HG03097 (cell line): ENCODE measurements at regions not wholly inside any gene's neighbourhood (a gene's known extent, or its start where the extent isn't known, plus 50 kb on each side); places are given as distances from the start of the nearest gene placed in this dataset.

Source experiments
- ATAC-seq: cut with Tn5 transposase; IDR thresholded peaks from one replicate; pipeline ENCODE4 v1.9.1; 2021; ENCODE audit not compliant: unreplicated experiment, low FRiP score

- ATAC-seq, result no peak
Measured at GRCh38 chr1:56418151-56418631, 161.2 kb downstream of the PLPP3 start.

DNA sequence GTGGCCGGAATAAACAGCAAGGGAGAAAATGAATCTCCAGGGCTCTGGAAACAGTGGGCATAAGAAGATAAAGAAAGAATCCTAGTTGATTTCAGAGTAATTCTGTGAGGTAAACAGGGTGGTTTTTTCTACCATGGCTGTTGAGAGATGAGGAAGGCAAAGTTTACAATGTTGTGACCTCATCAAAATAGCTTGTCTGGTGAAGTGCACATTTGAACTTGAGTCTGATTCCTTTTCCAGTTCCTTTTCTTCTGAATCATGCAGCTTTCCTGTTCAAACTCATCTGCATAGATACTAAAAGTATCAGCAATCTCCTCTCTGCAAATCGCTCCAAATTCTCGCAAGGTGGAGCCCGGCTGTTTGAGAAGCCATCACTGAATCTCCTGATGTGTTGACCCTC is 161.7 kb downstream of the PLPP3 start:
- ATAC-seq, result no peak

DNA sequence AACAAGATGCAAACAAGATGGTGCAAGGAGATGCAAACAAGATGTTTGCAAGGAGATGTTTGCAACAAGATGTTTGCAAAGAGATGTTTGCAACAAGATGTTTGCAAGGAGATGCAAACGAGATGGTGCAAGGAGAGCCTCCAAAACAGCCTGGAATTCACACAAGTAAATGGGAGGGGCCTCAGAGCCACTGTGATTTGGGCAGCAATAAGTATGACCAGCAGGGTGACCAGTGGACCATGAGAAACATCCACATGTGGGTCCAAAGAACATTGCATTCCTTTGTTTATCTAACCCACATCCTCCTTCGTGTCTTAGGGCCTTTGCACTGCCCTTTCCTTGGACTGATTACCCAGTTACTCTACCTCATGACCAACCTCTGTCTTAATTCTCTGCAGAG is 162.9 kb downstream of the PLPP3 start:
- ATAC-seq, result no peak

GRCh38 chr1:56415720-56416119 is 163.6 kb downstream of the PLPP3 start:
- no peak for ATAC-seq

DNA sequence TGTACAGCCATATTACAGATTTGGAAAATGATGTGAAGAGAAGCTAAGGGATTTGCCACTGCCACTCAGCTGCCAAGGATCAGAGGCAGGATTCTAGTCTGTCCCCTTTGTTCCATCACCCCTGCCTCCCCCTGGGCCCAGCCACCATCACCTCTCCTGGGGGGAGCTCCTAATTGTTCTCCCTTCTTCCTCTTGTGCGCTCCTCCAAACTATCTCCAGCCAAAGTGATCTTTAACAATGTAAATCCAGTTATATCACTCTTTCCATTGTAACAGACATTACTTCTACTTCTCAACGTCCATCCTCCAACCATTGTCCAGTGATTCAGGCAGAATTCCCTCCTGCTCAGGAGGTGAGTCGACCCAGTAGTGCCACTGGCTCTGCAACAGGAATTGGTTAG is 164.1 kb downstream of the PLPP3 start:
- ATAC-seq, result no peak

GRCh38 chr1:56414728-56415224 is 164.6 kb downstream of the PLPP3 start:
- ATAC-seq, result no peak

GRCh38 chr1:56413671-56414199 is 165.6 kb downstream of the PLPP3 start:
- ATAC-seq, result no peak

DNA sequence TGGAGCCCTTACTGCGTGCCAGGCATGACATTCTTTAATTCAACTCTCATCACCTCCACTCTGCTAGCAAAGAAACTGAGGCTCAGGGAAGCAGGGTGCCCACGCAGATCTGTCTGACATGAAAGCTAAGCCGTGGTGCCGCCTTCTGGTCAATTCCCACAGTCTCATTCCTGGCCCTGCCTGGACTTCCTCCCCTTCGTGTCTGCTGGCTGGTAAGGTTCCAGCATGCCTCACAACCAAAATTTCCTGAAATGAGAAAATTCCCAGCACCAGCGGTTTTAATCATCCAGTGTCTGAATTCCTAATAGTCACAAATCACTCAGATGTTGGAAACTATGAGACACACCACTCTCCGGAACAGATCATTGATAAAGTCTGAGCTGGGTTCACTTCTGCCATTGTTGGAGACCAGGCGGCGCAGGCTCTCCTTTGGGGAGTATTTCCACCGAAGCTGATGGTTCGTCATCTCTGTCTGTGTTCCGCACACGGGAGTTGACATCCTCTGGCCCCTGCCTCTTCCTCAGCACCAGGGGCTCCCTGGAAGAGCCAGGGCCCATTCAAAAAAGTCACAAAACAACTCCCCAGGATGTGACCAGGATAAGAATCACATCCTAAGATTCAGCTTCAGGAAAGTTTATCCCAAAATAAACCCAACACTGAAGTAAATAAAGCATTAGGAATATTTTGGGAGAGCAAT is 167.7 kb downstream of the PLPP3 start:
- ATAC-seq, result no peak

DNA sequence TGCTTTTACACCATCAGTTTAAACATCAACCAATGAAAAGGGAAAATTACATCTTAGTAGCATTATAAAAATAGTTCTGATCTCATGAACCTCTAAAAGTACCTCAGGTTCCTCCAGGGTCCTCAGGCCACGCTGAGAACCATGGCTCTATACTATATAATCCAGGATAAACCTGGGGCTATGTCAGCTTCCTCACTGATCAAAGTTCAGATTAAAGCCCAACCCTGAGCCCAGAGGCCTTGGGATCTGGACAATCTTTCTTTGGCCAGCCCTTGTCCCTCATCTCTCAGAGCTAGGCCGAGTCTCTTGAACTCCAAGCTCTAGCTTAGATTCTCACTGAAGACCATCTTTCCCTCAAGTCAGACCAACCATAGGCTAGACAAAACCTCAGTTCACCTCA is 168.3 kb downstream of the PLPP3 start:
- no peak for ATAC-seq

GRCh38 chr1:56410405-56410804 is 169.0 kb downstream of the PLPP3 start:
- no peak for ATAC-seq

DNA sequence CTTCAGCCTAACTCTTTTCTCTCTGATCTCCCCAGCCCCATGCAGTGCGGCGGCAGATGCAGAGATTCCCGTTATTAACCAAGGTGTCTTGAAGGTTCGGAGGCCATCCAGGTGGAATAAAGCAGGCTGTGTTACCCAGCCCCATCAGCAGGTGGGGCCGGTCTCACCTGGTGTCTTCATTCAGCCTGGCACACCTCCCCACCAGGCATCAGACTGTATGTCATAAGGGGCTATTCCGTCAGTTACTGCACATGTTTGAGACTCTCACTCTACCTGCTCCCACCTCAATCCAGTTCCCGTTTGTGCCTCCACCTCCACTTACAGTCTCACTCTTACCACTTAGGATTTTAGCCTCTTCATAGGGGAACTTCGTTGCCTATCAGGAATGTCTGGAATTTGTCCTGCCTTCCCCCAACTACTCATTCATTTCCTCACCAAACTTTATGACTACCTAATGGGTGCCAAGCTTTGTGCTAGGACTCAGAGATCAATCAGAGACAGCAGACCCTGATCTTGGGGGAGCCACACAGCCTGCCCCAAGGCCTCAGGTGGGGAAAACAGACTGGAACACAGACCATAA is 170.2 kb downstream of the PLPP3 start:
- no peak for ATAC-seq

GRCh38 chr1:56406821-56407220 is 172.5 kb downstream of the PLPP3 start:
- no peak for ATAC-seq

GRCh38 chr1:56404561-56405030 is 174.8 kb downstream of the PLPP3 start:
- no peak for ATAC-seq

DNA sequence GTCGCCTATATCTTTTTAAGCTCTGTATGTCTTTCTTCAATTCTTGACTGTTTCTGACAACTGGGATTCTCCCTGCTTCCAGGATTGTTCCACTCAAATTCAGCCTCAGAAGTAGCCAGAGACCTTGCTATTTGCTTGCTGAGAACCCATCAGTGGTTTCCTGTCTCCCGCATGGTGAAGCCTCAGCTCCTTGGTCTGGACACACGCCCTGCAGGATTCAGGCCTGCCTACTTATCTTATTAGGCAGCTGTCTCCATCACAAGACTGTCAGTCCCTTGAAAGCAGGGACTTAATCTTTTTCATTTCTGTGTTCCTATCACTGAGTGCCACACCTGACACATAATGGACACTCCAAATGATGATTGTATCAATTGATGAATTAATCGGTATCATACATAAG is 175.3 kb downstream of the PLPP3 start:
- ATAC-seq, result no peak

- no peak for ATAC-seq
Measured at GRCh38 chr1:56403321-56403720, 176.0 kb downstream of the PLPP3 start.

DNA sequence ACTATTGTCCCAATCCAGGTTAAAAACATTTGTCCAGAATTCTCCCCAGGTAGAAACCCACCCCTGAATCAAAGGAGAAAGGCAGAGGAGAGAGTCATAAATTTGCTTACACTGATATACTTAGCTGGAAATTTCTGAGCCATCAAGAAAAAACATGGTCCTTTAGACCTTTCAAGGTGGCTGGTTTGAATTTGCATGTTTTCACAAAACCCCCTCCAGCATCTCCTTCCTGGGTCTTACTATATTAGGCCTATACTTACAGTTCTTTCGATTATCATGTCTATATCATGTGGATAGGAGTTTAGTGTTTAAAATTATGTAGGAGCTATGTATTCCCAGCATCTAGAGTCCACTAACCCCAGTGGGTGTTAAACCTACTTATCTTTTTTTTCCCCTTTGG is 178.2 kb downstream of the PLPP3 start:
- no peak for ATAC-seq

DNA sequence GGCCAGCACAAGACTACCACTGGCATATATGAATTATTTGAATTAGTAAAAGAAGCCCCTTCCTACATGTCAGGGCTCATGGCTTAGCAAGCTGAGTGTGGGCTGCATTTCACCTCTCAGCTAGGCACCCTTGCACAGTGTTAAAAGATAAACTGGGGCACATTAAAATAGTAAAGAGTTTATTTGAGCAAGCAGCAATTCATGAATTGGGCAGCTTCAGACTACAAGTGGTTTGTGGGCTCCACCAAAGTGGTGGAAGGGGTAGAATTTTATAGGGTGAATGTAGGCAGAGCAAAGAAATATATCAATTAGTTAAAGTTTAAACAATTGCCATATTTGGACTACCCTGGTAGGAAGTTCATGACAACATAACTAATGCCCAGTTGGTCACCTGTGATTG is 178.8 kb downstream of the PLPP3 start:
- ATAC-seq, result no peak

DNA sequence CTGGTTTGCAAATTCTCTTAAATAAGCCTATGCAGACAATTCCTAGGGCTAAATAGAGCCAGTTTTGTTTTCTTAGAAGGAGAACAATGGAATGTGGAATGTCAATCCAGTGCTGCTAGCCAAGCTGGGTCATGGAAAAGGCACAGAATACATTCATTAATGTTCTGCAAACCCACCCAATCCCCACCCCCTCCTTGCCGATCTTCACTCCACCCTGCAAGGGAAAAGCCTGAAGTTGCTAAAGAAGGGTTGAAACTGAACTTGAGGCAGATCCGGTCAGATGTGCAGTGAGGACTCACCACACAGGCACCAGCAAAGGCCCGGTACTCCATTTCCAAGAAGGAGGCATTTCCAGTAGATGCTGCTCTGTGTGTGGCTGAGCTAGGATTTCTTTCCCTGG is 179.6 kb downstream of the PLPP3 start:
- ATAC-seq, result no peak

DNA sequence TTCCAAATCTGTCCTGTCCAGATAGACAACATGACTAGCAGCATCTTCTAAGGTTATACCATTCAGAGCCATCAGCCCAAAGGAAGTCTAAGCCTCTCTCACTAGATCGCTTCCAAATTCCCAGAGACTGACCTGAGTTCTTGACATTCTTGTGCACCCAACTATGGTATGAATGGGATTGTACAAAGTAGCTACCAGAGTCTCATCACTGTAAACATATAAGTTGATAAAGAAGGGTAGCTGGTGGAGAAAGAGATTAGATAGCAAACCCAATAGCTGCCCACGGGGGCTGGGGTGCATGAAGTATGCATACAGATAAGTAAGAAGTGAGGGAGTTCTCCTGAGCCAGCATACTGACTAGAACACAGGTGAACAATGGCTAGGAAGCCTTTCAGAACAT is 180.0 kb downstream of the PLPP3 start:
- ATAC-seq, result no peak

GRCh38 chr1:56397811-56398231 is 181.5 kb downstream of the PLPP3 start:
- ATAC-seq, result no peak

DNA sequence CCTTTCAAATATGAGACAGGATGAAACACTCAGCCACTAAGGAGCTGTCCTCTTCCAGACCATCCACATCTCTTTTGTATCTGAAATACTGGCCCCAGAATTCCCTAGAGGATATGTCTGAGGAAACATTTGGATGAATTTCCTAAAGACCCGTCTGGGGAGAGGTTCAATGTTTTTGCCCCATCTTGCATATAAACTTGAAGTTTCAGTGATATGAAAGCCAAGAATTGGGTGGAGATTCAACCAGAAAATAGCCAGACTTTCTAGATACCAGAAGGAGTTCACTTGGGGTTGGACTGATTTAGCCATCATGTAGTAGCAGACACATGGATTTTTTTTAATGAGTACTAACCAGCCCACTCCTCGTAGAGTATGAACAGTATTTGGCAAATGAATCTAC is 182.0 kb downstream of the PLPP3 start:
- ATAC-seq, result no peak

- ATAC-seq, result no peak
Measured at GRCh38 chr1:56396581-56396980, 182.8 kb downstream of the PLPP3 start.
